AG04449 (cell line): ENCODE measurements at regions not wholly inside any gene's neighbourhood (a gene's known extent, or its start where the extent isn't known, plus 50 kb on each side); places are given as distances from the start of the nearest gene placed in this dataset.
"Not testable (repeated sequence)": the region's sequence is repeated elsewhere in the genome, so short reads cannot be mapped to it uniquely, and the experiment has no call there.

Experiments used
- CTCF ChIA-PET: fragments of 350-600 bp; formaldehyde crosslinking; extraction: SDS; loops from one replicate; lab custom pipeline; 2021; ENCODE audit warnings: antibody characterized with exemption; lab: Yijun Ruan, JAX
- POLR2A ChIA-PET: fragments of 400-600, 350-600 bp; formaldehyde crosslinking; extraction: SDS; loops from one replicate; lab custom pipeline; 2020; ENCODE audit warnings: antibody characterized with exemption, inconsistent platforms; lab: Yijun Ruan, JAX
- DNase-seq: peaks from one replicate; pipeline ENCODE4 v3.0.0-alpha.2; 2010; ENCODE audit warnings: low read depth, low spot score
- H3K4me3 ChIP-seq: 2 replicates; pipeline ENCODE4 v1.5.1; 2011; ENCODE audit warnings: low read depth, mild to moderate bottlenecking, control low read depth, low read length
- TF ChIP-seq, protein P1 (sequence below): IDR thresholded peaks from one replicate; pipeline ENCODE4 v1.5.1; 2011; ENCODE audit warnings: mild to moderate bottlenecking, moderate library complexity, low read length, control low read depth, inconsistent platforms; ENCODE audit not compliant: insufficient read depth; ENCODE audit errors: missing control alignments

DNA sequence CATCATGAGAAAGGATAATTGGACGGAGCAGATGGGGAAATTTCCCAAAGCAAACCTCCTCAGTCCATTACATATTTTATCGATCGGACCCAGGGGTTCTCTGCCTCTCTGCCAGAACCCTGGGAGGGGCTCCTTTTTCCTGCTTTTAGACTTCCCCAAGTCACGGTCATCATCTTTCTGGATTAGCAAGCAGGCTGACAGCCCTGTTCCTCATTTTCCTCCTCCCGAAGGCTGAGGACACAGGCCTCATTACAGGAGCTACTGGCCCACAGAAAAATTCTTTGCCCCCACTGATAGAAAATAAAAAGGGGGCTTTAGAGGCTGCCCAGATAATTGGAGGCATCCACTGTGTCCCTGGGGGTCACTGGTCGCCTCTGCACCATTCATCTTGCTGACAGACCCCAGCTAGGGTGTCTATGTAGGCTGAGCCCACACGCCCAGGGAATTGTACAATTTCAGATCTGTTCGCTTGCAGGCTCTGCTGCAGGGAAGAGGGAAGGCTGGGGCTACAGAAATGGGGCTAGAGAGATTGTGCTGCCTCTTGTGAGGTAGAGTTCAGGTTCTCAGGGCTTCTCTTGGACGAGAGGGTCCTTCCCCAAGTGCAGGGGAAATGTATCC, 125.7 kb upstream of the SDK1 start:
- TF ChIP-seq, protein P1, sequence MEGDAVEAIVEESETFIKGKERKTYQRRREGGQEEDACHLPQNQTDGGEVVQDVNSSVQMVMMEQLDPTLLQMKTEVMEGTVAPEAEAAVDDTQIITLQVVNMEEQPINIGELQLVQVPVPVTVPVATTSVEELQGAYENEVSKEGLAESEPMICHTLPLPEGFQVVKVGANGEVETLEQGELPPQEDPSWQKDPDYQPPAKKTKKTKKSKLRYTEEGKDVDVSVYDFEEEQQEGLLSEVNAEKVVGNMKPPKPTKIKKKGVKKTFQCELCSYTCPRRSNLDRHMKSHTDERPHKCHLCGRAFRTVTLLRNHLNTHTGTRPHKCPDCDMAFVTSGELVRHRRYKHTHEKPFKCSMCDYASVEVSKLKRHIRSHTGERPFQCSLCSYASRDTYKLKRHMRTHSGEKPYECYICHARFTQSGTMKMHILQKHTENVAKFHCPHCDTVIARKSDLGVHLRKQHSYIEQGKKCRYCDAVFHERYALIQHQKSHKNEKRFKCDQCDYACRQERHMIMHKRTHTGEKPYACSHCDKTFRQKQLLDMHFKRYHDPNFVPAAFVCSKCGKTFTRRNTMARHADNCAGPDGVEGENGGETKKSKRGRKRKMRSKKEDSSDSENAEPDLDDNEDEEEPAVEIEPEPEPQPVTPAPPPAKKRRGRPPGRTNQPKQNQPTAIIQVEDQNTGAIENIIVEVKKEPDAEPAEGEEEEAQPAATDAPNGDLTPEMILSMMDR = no peak
- DNase-seq = no peak
- no peak overlapping the region for H3K4me3 ChIP-seq
- ChIA-PET CTCF (no interaction called here), POLR2A (no interaction called here)

DNA sequence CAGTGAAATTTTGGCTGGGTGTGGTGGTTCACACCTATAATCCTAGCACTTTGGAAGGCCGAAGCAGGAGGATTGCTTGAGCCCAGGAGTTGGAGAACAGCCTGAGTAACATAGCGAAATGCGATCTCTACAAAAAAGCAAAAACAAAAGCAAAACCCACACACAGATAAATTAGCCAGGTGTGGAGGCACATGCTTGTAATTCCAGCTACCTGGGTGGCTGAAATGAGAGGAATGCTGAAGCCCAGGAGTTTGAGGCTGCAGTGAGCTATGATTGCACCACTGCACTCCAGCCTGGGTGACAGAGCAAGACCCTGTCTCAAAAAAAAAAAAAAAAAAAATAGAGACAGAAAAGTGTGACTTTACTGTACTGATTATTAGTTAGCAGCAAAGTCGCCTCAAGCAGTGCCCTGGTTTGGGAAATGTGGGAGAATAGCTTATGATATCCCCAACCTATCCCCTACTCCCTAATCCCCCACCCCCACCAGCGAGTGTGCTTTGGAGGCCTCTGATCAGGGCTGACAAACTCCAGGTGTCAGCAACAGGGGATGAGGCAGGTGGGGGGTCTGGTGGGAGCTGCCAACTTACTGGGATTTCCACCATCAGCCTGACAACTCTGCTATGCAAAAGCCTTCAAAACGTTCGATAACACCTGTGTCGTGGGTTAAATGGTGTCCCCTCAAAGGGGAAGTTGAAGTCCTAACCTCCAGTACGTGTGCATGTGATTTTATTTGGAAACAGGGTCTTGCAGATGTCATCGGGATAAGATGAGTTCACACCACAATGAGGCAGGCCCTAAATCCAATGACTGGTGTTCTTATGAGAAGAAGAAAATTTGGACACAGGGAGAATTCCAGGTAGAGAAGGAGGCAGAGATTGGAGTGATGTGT, 124.7 kb upstream of the SDK1 start:
- H3K4me3 ChIP-seq = no peak overlapping the region
- TF ChIP-seq, protein P1 = no peak
- DNase-seq = no peak
- CTCF ChIA-PET = no interaction called here
- POLR2A ChIA-PET = no interaction called here

DNA sequence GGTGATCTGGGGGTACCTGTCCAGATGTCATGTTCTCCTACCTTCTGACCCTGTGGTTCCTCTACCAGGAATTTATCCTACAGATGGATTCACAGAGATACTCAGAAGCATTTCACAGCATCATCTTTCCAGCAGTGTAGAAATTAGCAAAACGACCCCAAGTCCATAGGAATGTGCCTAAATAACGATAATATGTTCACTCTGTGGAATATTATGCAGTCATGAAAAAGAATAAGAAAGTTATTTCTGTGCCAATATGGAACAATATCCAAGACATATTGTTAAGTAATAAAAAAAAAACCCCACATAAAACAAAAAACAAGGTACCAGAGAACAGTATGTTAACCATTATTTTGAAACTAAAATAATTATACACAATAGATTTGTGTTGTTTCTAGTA, 123.8 kb upstream of the SDK1 start:
- TF ChIP-seq, protein P1 = no peak
- ChIA-PET CTCF (no interaction called here), POLR2A (no interaction called here)
- DNase-seq = no peak
- H3K4me3 ChIP-seq = no peak overlapping the region

DNA sequence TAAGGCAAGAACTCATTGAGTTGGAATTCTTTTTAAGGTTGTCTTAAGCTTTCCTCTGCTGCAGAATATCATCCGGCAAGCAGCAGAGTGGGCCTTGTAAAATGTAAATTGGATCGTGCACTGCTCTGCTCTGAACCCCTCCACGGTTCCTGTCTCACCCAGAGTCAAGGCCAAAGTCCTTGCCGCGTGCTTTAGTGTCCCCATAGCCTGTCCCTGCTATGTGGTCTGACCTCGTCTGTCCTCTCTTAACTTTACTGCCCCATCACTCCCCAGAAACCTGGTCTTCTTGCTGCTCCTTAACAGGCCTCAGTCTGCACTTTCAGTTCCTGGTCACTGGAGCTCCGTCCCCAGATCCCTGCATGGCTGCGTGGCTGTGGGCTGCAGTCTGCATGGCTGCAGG, 121.6 kb upstream of the SDK1 start:
- ChIA-PET CTCF (no interaction called here), POLR2A (no interaction called here)
- TF ChIP-seq, protein P1 = no peak
- no peak overlapping the region for H3K4me3 ChIP-seq
- DNase-seq = no peak

DNA sequence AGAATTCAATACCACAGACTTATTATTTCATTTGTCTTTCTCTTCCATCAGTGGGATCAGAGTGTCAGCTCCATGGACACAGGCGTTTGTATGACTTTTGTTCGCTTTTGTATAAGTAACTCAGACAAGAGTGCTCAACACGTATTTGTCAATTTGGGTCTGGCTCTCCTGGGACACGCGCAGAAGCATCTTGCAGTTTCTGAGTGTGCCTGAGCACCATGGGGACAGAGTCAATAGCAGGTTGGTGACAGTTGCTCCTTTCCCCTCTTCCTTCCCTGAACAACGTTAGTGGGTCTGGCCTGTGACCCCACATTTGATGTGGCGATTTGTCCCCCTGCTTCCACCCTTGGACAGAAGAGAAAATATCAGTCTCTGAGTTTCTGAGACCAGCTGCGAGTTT, 120.4 kb upstream of the SDK1 start:
- CTCF ChIA-PET = no interaction called here

DNA sequence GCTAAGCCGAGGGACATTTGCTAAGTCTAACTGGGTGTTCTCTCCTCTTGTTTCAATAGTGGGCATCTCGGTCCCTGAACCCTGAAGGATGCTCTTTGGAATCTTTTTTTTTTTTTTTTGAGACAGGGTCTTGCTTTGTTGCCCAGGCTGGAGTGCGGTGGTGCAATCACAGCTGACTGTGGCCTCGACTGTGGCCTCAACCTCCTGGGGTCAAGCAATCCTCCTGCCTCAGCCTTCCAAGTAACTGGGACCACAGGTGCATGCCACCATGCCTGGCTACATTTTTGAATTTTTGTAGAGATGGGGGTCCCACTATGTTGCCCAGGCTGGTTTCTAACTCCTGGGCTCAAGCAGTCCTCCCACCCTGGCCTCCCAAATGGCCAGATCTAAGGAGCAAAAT, 119.0 kb upstream of the SDK1 start:
- H3K4me3 ChIP-seq, POLR2A ChIA-PET, DNase-seq, CTCF ChIA-PET: not testable (repeated sequence)

More for the DNA sequence above, 120.4 kb upstream of the SDK1 start:
- H3K4me3 ChIP-seq = no peak overlapping the region
- TF ChIP-seq, protein P1 = no peak
- POLR2A ChIA-PET = no interaction called here
- no peak for DNase-seq
